Tibial nerve (tissue), 3 donors: ENCODE measurements at regions not wholly inside any gene's neighbourhood (a gene's known extent, or its start where the extent isn't known, plus 50 kb on each side); places are given as distances from the start of the nearest gene placed in this dataset.

Experiments used
- CTCF ChIP-seq, 5 experiments: fragments of 200-600 bp in 3 of 5; fragments of 450-650 bp in 2 of 5; sonication (generic) in 3 of 5; IDR thresholded peaks; one replicate each; pipeline ENCODE4 v1.5.1; 2016 to 2019; ENCODE audit warnings: antibody characterized with exemption in 5 of 5, mild to moderate bottlenecking in 3 of 5, moderate library complexity in 2 of 5
- POLR2A ChIP-seq, 2 donors: fragments of 450-650 bp; IDR thresholded peaks; one replicate each; pipeline ENCODE4 v1.6.1; 2017; ENCODE audit warnings: antibody characterized with exemption in 2 of 2, mild to moderate bottlenecking in 2 of 2, moderate library complexity in 2 of 2

- TF ChIP-seq CTCF (IDR thresholded peaks at IDR 0.05) (no peak), POLR2A (IDR thresholded peaks at IDR 0.05) (no peak)
Measured at GRCh38 chr7:97506728-97507127, 225.2 kb upstream of the TAC1 start.
